Testis (tissue), 2 donors: ENCODE measurements at regions not wholly inside any gene's neighbourhood (a gene's known extent, or its start where the extent isn't known, plus 50 kb on each side); places are given as distances from the start of the nearest gene placed in this dataset.

Source experiments
- CTCF ChIP-seq, 3 experiments: fragments of 450-650 bp in 2 of 3; fragments of 200-600 bp in 1 of 3; sonication (generic) in 1 of 3; IDR thresholded peaks; one replicate each; pipeline ENCODE4 v1.5.1; 2016 to 2019; ENCODE audit warnings: antibody characterized with exemption in 3 of 3, mild to moderate bottlenecking in 2 of 3, moderate library complexity in 1 of 3
- POLR2A ChIP-seq: fragments of 450-650 bp; IDR thresholded peaks from one replicate; pipeline ENCODE4 v1.6.1; 2017; ENCODE audit warnings: antibody characterized with exemption, mild to moderate bottlenecking, moderate library complexity

GRCh38 chr20:24211972-24212371 lies 223.4 kb upstream of the GGTLC1 start:
- TF ChIP-seq POLR2A (no peak), CTCF (IDR thresholded peaks at IDR 0.05) (no peak)
